Heart left ventricle (tissue), 16 donors: ENCODE measurements at regions not wholly inside any gene's neighbourhood (a gene's known extent, or its start where the extent isn't known, plus 50 kb on each side); places are given as distances from the start of the nearest gene placed in this dataset.

Experiments used
- ATAC-seq, 4 donors: fragments of 200-7000 bp; cut with Tn5 transposase; one replicate each; pipeline ENCODE4 v1.9.1; 2020 to 2022; ENCODE audit warnings: moderate library complexity in 4 of 4, mild to moderate bottlenecking in 3 of 4, moderate number of reproducible peaks in 1 of 4
- DNase-seq, 5 donors: peaks; one replicate each; pipeline ENCODE4 v3.0.0-alpha.2; 2020
- H3K27ac ChIP-seq, 12 donors: fragments of 200-600 bp; sonication (generic) in 4 of 12; one replicate each; pipeline versions ENCODE4 v1.5.0 to v1.8.0; 2016 to 2022; ENCODE audit warnings: mild to moderate bottlenecking in 2 of 12
- H3K27me3 ChIP-seq, 9 donors: fragments of 200-600 bp; sonication (generic) in 2 of 9; one replicate each; pipeline versions ENCODE4 v1.5.1 to v1.8.0; 2016 to 2022; ENCODE audit warnings: mild to moderate bottlenecking in 3 of 9
- H3K36me3 ChIP-seq, 9 donors: fragments of 200-600 bp; sonication (generic) in 2 of 9; one replicate each; pipeline versions ENCODE4 v1.5.0 to v1.8.0; 2018 to 2022; ENCODE audit warnings: mild to moderate bottlenecking in 2 of 9
- H3K4me1 ChIP-seq, 12 donors: fragments of 200-600 bp; sonication (generic) in 4 of 12; one replicate each; pipeline versions ENCODE4 v1.5.0 to v1.8.0; 2016 to 2022; ENCODE audit warnings: mild to moderate bottlenecking in 3 of 12
- H3K4me3 ChIP-seq, 12 donors: fragments of 200-600 bp; sonication (generic) in 4 of 12; one replicate each; pipeline versions ENCODE4 v1.5.0 to v1.8.0; 2017 to 2022; ENCODE audit warnings: mild to moderate bottlenecking in 9 of 12, moderate library complexity in 4 of 12
- H3K9me3 ChIP-seq, 12 donors: fragments of 200-600 bp; sonication (generic) in 4 of 12; one replicate each; pipeline versions ENCODE4 v1.5.0 to v1.8.0; 2016 to 2022; ENCODE audit warnings: mild to moderate bottlenecking in 1 of 12
- CTCF ChIP-seq, 12 donors: fragments of 200-600 bp; sonication (generic) in 4 of 12; IDR thresholded peaks; one replicate each; pipeline versions ENCODE4 v1.5.0 to v1.8.0; 2018 to 2022; ENCODE audit warnings: antibody characterized with exemption in 12 of 12, mild to moderate bottlenecking in 5 of 12
- POLR2A ChIP-seq, 2 donors: fragments of 450-650 bp; IDR thresholded peaks; one replicate each; pipeline ENCODE4 v1.6.1; 2017; ENCODE audit warnings: antibody characterized with exemption in 2 of 2, mild to moderate bottlenecking in 2 of 2, moderate library complexity in 2 of 2
- WGBS, 4 donors: extraction: QIAGEN DNeasy Blood & Tissue Kit in 2 of 4; methylation state at CpG; one replicate each; pipeline versions ENCODE4 v1.1.5 to v1.1.7; 2013 to 2018; 5-methylcytosine and 5-hydroxymethylcytosine counted together
- intact Hi-C, 10 donors: fragments of 100-400 bp; cut with DNase I; formaldehyde crosslinking; loops; one replicate each; pipeline versions ENCODE4 v1.11.1 to v1.14.2; 2022
- donor health status: ischemic (EF 13 %, LVEDD 7.1; RV severe dilation, severe dysfunction).
- donor health status: healthy with polysubstance abuse.
- donor health status: DM: no; HTN: yes; CAD: no.
- donor health status: DM: no; HTN: no; CAD: no.
- donor health status: ischemic (EF 25% LVEDD 6.9; RV normal size, moderate dysfunction).
- donor health status: ischemic (EF 25% LVEDD 5.7; RV mildly dilated, moderate dysfunction).
- donor health status: healthy.
- donor health status: DM: yes; HTN: yes; CAD: no.
- donor health status: ischemic (EF 35%, LVEDD 5.7; RV mildly dilated, moderate dysfunction).
- donor health status: nonischemic (EF 11% LVEDD 7.7; RV severe dilation, severe dysfunction).
- donor health status: DM: yes; HTN: yes; CAD: no.
- donor health status: PGD.
- donor health status: ischemic (EF 29% LVEDD 5.4; RV normal size, mild dysfunction).
- donor health status: nonischemic (EF 23%, LVEDD 6.1; RV moderate dilation, normal function).

GRCh38 chr3:159186581-159186980 is 384.7 kb downstream of the MFSD1 start:
- WGBS, 4 donors = 44 to 56% (median 48%) methylated on average over 2 of the region's 2 CpGs
- intact Hi-C loops = no loop called here
- H3K4me1 ChIP-seq = peaks cover 0 to 13% (median 0%) of the 10 kb centered on the region in 12 donors
- no peaks in the 10 kb centered on the region for H3K9me3 ChIP-seq
- no peak overlapping the region for H3K4me3 ChIP-seq
- H3K27ac ChIP-seq = no peak overlapping the region
- no peaks in the 10 kb centered on the region for H3K36me3 ChIP-seq
- H3K27me3 ChIP-seq = no peaks in the 10 kb centered on the region
- DNase-seq (no peak), ATAC-seq (no peak)
- TF ChIP-seq CTCF (IDR thresholded peaks at IDR 0.05) (no peak), POLR2A (IDR thresholded peaks at IDR 0.05) (no peak)

DNA sequence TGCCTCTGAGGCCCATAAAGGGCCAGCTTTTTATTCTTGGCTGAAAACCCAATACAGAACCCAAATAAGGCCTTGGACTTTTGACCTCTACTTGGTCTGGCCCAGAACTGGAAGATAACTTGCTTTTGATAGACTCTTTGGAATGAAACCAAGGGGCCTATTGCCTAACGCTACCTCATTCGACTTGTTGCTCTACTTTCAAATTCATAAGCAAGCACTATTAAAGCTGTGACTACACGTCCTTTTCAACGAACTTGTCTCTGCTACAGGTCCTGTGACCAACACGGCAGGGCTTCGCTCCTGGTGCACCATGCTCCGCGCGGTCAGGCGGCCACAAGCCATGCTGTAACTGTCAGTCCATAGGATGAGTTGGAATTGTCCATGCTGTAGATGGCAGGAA is 385.4 kb downstream of the MFSD1 start:
- H3K9me3 ChIP-seq = no peaks in the 10 kb centered on the region
- no peaks in the 10 kb centered on the region for H3K27me3 ChIP-seq
- peaks cover 0 to 13% (median 0%) of the 10 kb centered on the region in 12 donors for H3K4me1 ChIP-seq
- H3K36me3 ChIP-seq = no peaks in the 10 kb centered on the region
- intact Hi-C loops = no loop called here
- WGBS, 4 donors = 66 to 90% (median 75%) methylated on average over 10 of the region's 10 CpGs
- H3K27ac ChIP-seq = no peak overlapping the region
- no peak for TF ChIP-seq CTCF (IDR thresholded peaks at IDR 0.05)
- no peak for TF ChIP-seq POLR2A (IDR thresholded peaks at IDR 0.05)
- peak; percentile 32 to 75 (median 60) for ATAC-seq
- DNase-seq = peak in 1 of 5 donors; percentile 23
- H3K4me3 ChIP-seq = no peak overlapping the region

DNA sequence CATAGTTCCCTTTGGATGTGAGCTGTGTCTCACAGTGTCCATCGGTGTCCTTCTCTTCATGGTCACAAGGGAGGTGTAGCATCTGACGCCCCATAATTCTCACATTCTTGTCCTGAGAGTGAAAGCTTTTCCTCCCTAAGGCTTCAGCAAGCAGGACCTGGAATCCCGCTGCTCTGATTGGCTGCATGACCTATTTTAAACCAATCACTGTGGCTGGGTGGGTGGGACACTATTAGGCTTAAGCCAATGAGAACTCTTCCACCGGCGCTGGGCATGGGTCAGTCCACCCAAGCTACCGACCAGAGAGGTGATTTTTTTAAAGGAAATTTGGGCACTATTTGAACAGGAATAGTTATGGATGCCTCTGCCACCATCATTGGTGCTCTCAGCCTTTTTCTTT is 385.9 kb downstream of the MFSD1 start:
- Histone ChIP-seq H3K4me3 (no peak overlapping the region), H3K9me3 (no peaks in the 10 kb centered on the region), H3K4me1 (peaks cover 0 to 13% (median 0%) of the 10 kb centered on the region in 12 donors), H3K27me3 (no peaks in the 10 kb centered on the region), H3K27ac (no peak overlapping the region), H3K36me3 (no peaks in the 10 kb centered on the region)
- no peak for TF ChIP-seq CTCF (IDR thresholded peaks at IDR 0.05)
- TF ChIP-seq POLR2A (IDR thresholded peaks at IDR 0.05) = no peak
- WGBS, 4 donors = 68 to 79% (median 73%) methylated on average over 6 of the region's 6 CpGs
- DNase-seq = no peak
- no peak for ATAC-seq
- intact Hi-C loops = no loop called here

- H3K36me3 ChIP-seq = no peaks in the 10 kb centered on the region
- intact Hi-C loops = no loop called here
- H3K4me1 ChIP-seq = peaks cover 0 to 13% (median 0%) of the 10 kb centered on the region in 12 donors
- H3K9me3 ChIP-seq = no peaks in the 10 kb centered on the region
- no peak overlapping the region for H3K4me3 ChIP-seq
- H3K27me3 ChIP-seq = no peaks in the 10 kb centered on the region
- ATAC-seq (no peak), DNase-seq (no peak)
- no peak for TF ChIP-seq POLR2A (IDR thresholded peaks at IDR 0.05)
- TF ChIP-seq CTCF (IDR thresholded peaks at IDR 0.05) = no peak
- H3K27ac ChIP-seq = no peak overlapping the region
- 67 to 71% (median 68%) methylated on average over 4 of the region's 4 CpGs for WGBS, 4 donors
Observed at GRCh38 chr3:159189994-159190669, 388.3 kb downstream of the MFSD1 start.
